ENCODE measurements at regions not wholly inside any gene's neighbourhood (a gene's known extent, or its start where the extent isn't known, plus 50 kb on each side); places are given as distances from the start of the nearest gene placed in this dataset.

- H3K9me3 Mint-ChIP-seq = peaks cover 34% of the 10 kb centered on the region
- no peak overlapping the region for H3K27ac ChIP-seq (ENCODE audit: low read depth)
- H3K27me3 Mint-ChIP-seq (ENCODE audit: insufficient read depth, low read depth, poor library complexity) = peaks cover 2% of the 10 kb centered on the region
- H3K4me3 Mint-ChIP-seq = no peak overlapping the region
- H3K4me3 ChIP-seq = no peak overlapping the region
- H3K4me1 ChIP-seq (ENCODE audit: insufficient read depth) = peaks cover 30% of the 10 kb centered on the region
- DNase-seq (ENCODE audit: low spot score) (no peak), ATAC-seq (no peak)
- 0 out of 2 replicates have a peak overlapping the region, but pooled peaks have one; percentile 23 for H2AFZ ChIP-seq
- no peaks in the 10 kb centered on the region for H4K20me1 ChIP-seq (replicated peaks; ENCODE audit: insufficient read depth)
- H3K4me1 Mint-ChIP-seq = peaks cover 11% of the 10 kb centered on the region
- H3K9me2 ChIP-seq (ENCODE audit: insufficient read depth) = peaks cover 20% of the 10 kb centered on the region
- no peak overlapping the region for H3K27ac Mint-ChIP-seq
- no peaks in the 10 kb centered on the region for H3K79me2 ChIP-seq (replicated peaks; ENCODE audit: insufficient read depth)
- no peaks in the 10 kb centered on the region for H3K36me3 Mint-ChIP-seq (ENCODE audit: low read depth)
- TF ChIP-seq ZNF114 (CRISPR knock-in tag; IDR thresholded peaks at IDR 0.05) = no peak
- no peak for TF ChIP-seq POLR2AphosphoS5 (IDR thresholded peaks at IDR 0.05; ENCODE audit: low read depth)
- TF ChIP-seq CREB1 (CRISPR knock-in tag; IDR thresholded peaks at IDR 0.05; ENCODE audit: low read depth) = no peak
- TF ChIP-seq, protein P1, sequence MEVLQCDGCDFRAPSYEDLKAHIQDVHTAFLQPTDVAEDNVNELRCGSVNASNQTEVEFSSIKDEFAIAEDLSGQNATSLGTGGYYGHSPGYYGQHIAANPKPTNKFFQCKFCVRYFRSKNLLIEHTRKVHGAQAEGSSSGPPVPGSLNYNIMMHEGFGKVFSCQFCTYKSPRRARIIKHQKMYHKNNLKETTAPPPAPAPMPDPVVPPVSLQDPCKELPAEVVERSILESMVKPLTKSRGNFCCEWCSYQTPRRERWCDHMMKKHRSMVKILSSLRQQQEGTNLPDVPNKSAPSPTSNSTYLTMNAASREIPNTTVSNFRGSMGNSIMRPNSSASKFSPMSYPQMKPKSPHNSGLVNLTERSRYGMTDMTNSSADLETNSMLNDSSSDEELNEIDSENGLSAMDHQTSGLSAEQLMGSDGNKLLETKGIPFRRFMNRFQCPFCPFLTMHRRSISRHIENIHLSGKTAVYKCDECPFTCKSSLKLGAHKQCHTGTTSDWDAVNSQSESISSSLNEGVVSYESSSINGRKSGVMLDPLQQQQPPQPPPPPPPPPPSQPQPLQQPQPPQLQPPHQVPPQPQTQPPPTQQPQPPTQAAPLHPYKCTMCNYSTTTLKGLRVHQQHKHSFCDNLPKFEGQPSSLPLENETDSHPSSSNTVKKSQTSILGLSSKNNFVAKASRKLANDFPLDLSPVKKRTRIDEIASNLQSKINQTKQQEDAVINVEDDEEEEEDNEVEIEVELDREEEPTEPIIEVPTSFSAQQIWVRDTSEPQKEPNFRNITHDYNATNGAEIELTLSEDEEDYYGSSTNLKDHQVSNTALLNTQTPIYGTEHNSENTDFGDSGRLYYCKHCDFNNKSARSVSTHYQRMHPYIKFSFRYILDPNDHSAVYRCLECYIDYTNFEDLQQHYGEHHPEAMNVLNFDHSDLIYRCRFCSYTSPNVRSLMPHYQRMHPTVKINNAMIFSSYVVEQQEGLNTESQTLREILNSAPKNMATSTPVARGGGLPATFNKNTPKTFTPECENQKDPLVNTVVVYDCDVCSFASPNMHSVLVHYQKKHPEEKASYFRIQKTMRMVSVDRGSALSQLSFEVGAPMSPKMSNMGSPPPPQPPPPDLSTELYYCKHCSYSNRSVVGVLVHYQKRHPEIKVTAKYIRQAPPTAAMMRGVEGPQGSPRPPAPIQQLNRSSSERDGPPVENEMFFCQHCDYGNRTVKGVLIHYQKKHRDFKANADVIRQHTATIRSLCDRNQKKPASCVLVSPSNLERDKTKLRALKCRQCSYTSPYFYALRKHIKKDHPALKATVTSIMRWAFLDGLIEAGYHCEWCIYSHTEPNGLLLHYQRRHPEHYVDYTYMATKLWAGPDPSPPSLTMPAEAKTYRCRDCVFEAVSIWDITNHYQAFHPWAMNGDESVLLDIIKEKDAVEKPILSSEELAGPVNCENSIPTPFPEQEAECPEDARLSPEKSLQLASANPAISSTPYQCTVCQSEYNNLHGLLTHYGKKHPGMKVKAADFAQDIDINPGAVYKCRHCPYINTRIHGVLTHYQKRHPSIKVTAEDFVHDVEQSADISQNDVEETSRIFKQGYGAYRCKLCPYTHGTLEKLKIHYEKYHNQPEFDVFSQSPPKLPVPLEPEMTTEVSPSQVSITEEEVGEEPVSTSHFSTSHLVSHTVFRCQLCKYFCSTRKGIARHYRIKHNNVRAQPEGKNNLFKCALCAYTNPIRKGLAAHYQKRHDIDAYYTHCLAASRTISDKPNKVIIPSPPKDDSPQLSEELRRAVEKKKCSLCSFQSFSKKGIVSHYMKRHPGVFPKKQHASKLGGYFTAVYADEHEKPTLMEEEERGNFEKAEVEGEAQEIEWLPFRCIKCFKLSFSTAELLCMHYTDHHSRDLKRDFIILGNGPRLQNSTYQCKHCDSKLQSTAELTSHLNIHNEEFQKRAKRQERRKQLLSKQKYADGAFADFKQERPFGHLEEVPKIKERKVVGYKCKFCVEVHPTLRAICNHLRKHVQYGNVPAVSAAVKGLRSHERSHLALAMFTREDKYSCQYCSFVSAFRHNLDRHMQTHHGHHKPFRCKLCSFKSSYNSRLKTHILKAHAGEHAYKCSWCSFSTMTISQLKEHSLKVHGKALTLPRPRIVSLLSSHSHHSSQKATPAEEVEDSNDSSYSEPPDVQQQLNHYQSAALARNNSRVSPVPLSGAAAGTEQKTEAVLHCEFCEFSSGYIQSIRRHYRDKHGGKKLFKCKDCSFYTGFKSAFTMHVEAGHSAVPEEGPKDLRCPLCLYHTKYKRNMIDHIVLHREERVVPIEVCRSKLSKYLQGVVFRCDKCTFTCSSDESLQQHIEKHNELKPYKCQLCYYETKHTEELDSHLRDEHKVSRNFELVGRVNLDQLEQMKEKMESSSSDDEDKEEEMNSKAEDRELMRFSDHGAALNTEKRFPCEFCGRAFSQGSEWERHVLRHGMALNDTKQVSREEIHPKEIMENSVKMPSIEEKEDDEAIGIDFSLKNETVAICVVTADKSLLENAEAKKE (CRISPR knock-in tag; IDR thresholded peaks at IDR 0.05) = no peak
- TF ChIP-seq STAT1 (IDR thresholded peaks at IDR 0.05; ENCODE audit: unreplicated experiment) = no peak
- TF ChIP-seq JUNB (IDR thresholded peaks at IDR 0.05; ENCODE audit: unreplicated experiment) = no peak
- TF ChIP-seq CTCF (conservative IDR thresholded peaks at IDR 0.05; ENCODE audit: low read depth in 2 of 2) = no peak
- TF ChIP-seq NANOG (IDR thresholded peaks at IDR 0.05; ENCODE audit: borderline replicate concordance) = no peak
- no peak for TF ChIP-seq ZNF331 (CRISPR knock-in tag; IDR thresholded peaks at IDR 0.05; ENCODE audit: low read depth)
- no peak for TF ChIP-seq EZH2phosphoT487 (IDR thresholded peaks at IDR 0.05; ENCODE audit: unreplicated experiment)
- no peak overlapping the region for H3K4me2 ChIP-seq
- no peaks in the 10 kb centered on the region for H3F3A ChIP-seq (replicated peaks; ENCODE audit: low read depth)
- no peaks in the 10 kb centered on the region for H3K27me3 ChIP-seq (ENCODE audit: insufficient read depth)
- H3K36me3 ChIP-seq (ENCODE audit: insufficient read depth) = no peaks in the 10 kb centered on the region
These were observed 123.2 kb upstream of the SEL1L start for GRCh38 chr14:81656811-81657210.

Data from GM23338 (cell line).